ENCODE measurements at regions not wholly inside any gene's neighbourhood (a gene's known extent, or its start where the extent isn't known, plus 50 kb on each side); places are given as distances from the start of the nearest gene placed in this dataset.

GRCh38 chr1:238223076-238223640 lies 332.4 kb upstream of the ZP4 start:
- Mint-ChIP-seq H3K4me3 (no peak overlapping the region), H3K27me3 (ENCODE audit: insufficient read depth) (no peaks in the 10 kb centered on the region), H3K4me1 (ENCODE audit: low read depth) (no peaks in the 10 kb centered on the region), H3K36me3 (ENCODE audit: low read depth) (no peaks in the 10 kb centered on the region), H3K27ac (no peak overlapping the region), H3K9me3 (peaks cover 3% of the 10 kb centered on the region)
- intact Hi-C loops (cut with micrococcal nuclease): no loop called here
- no peak for DNase-seq (ENCODE audit: low spot score)

DNA sequence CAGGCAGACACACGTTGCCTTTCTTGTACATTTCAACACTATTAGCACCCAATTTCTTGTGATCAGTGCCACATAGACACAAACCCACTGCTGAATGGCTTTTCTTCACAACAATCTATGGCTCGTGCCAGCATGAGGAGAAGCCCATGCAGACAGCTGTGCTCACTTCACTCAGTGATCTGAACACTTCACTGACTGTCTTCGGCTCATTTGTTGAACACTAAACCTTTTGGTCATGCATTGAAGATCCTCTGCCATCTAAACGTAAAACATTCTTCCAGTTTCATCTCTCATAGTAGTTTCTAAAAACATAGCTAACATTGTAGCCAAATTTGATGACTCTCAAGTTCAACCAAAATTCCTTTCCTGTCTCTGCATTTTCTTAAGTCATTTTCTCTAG lies 331.0 kb upstream of the ZP4 start:
- Mint-ChIP-seq H3K4me1 (ENCODE audit: low read depth) (no peaks in the 10 kb centered on the region), H3K36me3 (ENCODE audit: low read depth) (no peaks in the 10 kb centered on the region), H3K27ac (no peak overlapping the region), H3K9me3 (no peaks in the 10 kb centered on the region), H3K4me3 (no peak overlapping the region), H3K27me3 (ENCODE audit: insufficient read depth) (no peaks in the 10 kb centered on the region)
- intact Hi-C loops (cut with micrococcal nuclease): no loop called here
- DNase-seq (ENCODE audit: low spot score): no peak

GRCh38 chr1:238214449-238214848 lies 323.7 kb upstream of the ZP4 start:
- Mint-ChIP-seq H3K4me3 (no peak overlapping the region), H3K27me3 (ENCODE audit: insufficient read depth) (no peaks in the 10 kb centered on the region), H3K36me3 (ENCODE audit: low read depth) (no peaks in the 10 kb centered on the region), H3K27ac (no peak overlapping the region), H3K4me1 (ENCODE audit: low read depth) (no peaks in the 10 kb centered on the region), H3K9me3 (peaks cover 5% of the 10 kb centered on the region)
- intact Hi-C loops (cut with micrococcal nuclease): no loop called here
- no peak for DNase-seq (ENCODE audit: low spot score)

DNA sequence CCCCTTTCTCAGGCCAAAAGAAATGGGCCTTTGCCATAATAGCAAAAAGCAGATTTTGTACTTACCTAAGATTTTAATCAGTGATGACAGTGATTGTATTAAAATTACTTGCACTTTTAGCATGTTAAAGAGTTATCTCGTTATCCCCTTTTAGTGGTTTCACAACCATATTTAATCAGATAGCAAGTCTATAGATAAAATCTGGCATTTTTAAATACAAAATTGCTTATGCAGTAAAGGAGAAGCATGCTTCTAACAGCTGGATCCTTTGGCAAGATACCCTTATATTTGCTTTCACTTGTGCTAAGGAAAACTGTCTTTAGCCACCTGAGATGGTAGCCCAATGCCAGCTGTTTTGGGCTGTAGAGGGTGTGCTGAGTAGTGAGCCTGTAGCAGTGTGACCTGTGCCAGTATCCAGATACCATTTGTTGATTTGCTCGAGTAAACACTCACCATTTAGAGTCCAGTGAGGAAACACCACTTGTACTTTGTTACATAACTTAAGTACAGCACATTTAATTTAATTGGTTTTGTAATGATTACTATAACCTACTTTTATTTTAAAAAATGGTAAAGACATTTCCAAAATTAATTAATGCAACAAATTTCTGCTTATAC lies 314.4 kb upstream of the ZP4 start:
- DNase-seq (ENCODE audit: low spot score): no peak
- Mint-ChIP-seq H3K4me1 (ENCODE audit: low read depth) (no peaks in the 10 kb centered on the region), H3K27ac (no peak overlapping the region), H3K9me3 (peaks cover 2% of the 10 kb centered on the region), H3K36me3 (ENCODE audit: low read depth) (no peaks in the 10 kb centered on the region), H3K27me3 (ENCODE audit: insufficient read depth) (no peaks in the 10 kb centered on the region), H3K4me3 (no peak overlapping the region)
- intact Hi-C loops (cut with micrococcal nuclease): no loop called here

DNA sequence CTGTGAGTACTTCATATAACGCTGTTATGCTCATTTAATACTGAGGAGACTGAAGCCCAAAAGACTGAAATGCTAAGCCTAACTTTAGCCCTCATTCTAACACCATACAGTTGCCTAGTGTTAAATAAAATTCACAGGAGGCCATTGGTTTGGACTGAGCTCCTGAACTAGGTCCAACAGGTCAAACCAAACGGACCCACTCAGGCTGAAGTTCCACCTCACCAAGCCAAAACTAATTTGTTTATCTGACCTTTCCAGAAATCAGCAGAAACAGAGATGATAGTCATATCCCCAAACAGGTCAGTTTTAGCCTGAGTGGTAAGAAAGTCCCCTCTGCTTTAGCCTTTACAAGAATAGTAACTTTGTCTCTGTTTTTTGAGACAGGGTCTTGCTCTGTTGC lies 311.3 kb upstream of the ZP4 start:
- intact Hi-C loops (cut with micrococcal nuclease): no loop called here
- DNase-seq (ENCODE audit: low spot score): no peak
- no peaks in the 10 kb centered on the region for H3K36me3 Mint-ChIP-seq (ENCODE audit: low read depth)

DNA sequence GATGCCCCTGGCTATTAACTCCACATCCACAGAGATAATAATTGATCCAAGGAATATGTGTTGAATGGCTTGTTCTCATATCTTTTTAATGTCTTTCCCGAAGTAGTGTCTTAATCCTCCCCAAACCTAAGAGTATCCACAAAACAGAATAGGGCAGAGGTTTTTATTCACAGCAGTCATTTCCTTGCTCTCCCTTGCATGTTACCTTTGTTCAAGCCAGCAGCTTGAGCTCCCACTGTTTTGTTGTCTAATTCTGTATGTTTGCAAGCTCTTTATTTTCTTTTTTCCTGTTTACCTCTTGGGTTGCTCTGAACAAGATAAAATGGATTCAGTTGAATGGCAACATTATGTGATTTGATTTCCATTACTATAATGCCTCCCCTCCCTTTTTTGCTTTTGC lies 308.6 kb upstream of the ZP4 start:
- Mint-ChIP-seq H3K27me3 (ENCODE audit: insufficient read depth) (no peaks in the 10 kb centered on the region), H3K4me3 (no peak overlapping the region), H3K4me1 (ENCODE audit: low read depth) (no peaks in the 10 kb centered on the region), H3K36me3 (ENCODE audit: low read depth) (no peaks in the 10 kb centered on the region), H3K27ac (no peak overlapping the region), H3K9me3 (peaks cover 3% of the 10 kb centered on the region)
- intact Hi-C loops (cut with micrococcal nuclease): no loop called here
- DNase-seq (ENCODE audit: low spot score): no peak

More for the DNA sequence above, 311.3 kb upstream of the ZP4 start:
- Mint-ChIP-seq H3K4me1 (ENCODE audit: low read depth) (no peaks in the 10 kb centered on the region), H3K27me3 (ENCODE audit: insufficient read depth) (no peaks in the 10 kb centered on the region), H3K9me3 (no peaks in the 10 kb centered on the region), H3K27ac (no peak overlapping the region), H3K4me3 (no peak overlapping the region)

DNA sequence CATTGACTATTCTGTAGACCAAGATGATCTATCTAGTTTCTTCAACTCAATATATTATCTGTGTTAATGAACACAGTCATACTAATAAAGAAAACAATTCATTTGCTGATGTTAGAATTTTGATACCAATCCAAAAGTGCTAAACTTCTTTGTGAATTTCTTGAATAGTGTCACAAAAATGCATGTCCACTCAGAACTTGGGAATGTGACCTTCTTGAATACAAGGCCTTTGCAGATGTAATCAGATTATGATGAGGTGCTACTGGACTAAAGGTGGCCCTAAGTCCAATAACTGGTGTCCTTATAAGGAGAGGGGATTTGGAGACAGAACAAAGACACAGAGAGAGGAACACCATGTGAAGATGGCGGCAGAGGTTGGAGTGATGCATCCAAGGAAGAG lies 305.8 kb upstream of the ZP4 start:
- Mint-ChIP-seq H3K36me3 (ENCODE audit: low read depth) (no peaks in the 10 kb centered on the region), H3K4me3 (no peak overlapping the region), H3K4me1 (ENCODE audit: low read depth) (no peaks in the 10 kb centered on the region), H3K27me3 (ENCODE audit: insufficient read depth) (no peaks in the 10 kb centered on the region), H3K27ac (no peak overlapping the region), H3K9me3 (peaks cover 3% of the 10 kb centered on the region)
- intact Hi-C loops (cut with micrococcal nuclease): no loop called here
- DNase-seq (ENCODE audit: low spot score): no peak

DNA sequence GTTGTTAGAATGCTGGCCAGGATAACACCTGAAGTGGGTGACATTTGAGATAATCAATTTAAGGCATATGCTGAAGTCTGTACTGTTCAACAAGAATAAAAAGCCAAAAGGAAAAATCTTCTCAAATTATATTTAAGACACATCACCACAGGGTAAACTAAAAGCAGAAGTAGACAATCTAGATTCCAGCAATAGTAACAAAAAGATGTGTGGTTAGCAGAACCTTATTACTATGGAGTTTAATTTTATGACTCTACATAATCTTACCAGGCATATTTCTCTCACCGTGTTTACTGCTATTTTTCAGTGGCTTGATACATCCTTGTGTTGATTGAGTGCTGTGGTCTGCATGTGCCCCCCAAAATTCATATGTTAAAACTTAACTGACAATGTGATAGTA lies 300.4 kb upstream of the ZP4 start:
- Mint-ChIP-seq H3K27ac (no peak overlapping the region), H3K4me3 (no peak overlapping the region), H3K4me1 (ENCODE audit: low read depth) (no peaks in the 10 kb centered on the region), H3K27me3 (ENCODE audit: insufficient read depth) (no peaks in the 10 kb centered on the region), H3K9me3 (no peaks in the 10 kb centered on the region), H3K36me3 (ENCODE audit: low read depth) (no peaks in the 10 kb centered on the region)
- DNase-seq (ENCODE audit: low spot score): no peak
- intact Hi-C loops (cut with micrococcal nuclease): no loop called here

DNA sequence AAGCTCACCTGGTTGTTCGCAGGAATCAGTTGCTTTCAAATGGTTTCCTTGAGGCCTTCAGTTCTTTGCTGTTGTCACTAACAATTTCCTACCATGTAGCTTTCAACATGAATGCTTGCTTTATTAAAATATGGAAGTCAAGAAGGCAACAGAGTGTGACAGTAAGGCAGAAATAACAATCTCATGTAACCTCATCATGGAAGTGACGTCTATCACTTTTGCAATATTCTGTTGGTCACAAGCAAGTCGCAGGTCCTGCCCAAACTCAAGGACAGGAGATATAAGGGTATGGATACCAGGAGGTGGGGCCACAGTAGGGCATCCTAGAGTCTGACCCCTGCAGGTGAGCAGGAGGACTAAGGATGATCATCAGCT lies 296.8 kb upstream of the ZP4 start:
- H3K27ac Mint-ChIP-seq: no peak overlapping the region
- no peaks in the 10 kb centered on the region for H3K36me3 Mint-ChIP-seq (ENCODE audit: low read depth)
- intact Hi-C loops (cut with micrococcal nuclease): no loop called here
- H3K9me3 Mint-ChIP-seq: peaks cover 6% of the 10 kb centered on the region
- DNase-seq (ENCODE audit: low spot score): no peak
- H3K4me1 Mint-ChIP-seq (ENCODE audit: low read depth): no peaks in the 10 kb centered on the region
- no peaks in the 10 kb centered on the region for H3K27me3 Mint-ChIP-seq (ENCODE audit: insufficient read depth)
- no peak overlapping the region for H3K4me3 Mint-ChIP-seq

DNA sequence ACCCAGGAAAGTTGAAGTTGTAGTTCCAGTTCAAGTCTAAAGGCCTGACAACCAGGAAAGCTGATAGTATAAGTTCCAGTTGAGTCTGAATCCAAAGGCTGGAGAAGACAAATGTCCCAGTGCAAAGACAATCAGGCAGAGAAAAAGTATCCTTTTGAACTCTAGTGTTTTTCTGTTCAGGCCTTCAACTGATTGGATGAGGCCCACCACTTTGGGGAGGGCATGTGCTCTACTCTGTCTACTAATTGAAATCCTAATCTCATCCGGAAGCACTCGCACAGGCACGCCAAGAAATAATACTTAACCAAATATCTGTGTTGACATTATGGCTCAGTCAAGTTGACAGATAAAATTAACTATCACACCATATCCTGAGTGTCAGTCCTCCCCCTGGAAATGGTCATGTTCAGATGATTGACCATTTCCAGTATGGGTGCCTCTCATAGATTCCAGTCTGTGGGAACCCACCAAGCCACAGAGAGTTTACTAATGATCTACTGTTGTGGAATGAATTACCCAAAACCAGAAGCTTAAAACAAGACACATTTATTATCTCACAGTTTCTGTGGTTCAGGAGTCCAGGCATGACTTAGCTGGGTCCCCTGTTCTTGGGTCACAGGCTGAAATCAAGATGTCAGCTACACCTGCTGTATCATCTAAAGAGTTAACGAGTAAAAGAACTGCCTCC lies 296.3 kb upstream of the ZP4 start:
- Mint-ChIP-seq H3K4me3 (no peak overlapping the region), H3K36me3 (ENCODE audit: low read depth) (no peaks in the 10 kb centered on the region), H3K27me3 (ENCODE audit: insufficient read depth) (no peaks in the 10 kb centered on the region), H3K4me1 (ENCODE audit: low read depth) (no peaks in the 10 kb centered on the region), H3K27ac (no peak overlapping the region), H3K9me3 (peaks cover 11% of the 10 kb centered on the region)
- DNase-seq (ENCODE audit: low spot score): no peak
- intact Hi-C loops (cut with micrococcal nuclease): no loop called here

GRCh38 chr1:238177960-238178645 lies 287.4 kb upstream of the ZP4 start:
- H3K4me1 Mint-ChIP-seq (ENCODE audit: low read depth): no peaks in the 10 kb centered on the region
- intact Hi-C loops (cut with micrococcal nuclease): no loop called here
- no peak overlapping the region for H3K4me3 Mint-ChIP-seq
- no peaks in the 10 kb centered on the region for H3K36me3 Mint-ChIP-seq (ENCODE audit: low read depth)
- no peaks in the 10 kb centered on the region for H3K27me3 Mint-ChIP-seq (ENCODE audit: insufficient read depth)
- peaks cover 17% of the 10 kb centered on the region for H3K9me3 Mint-ChIP-seq
- H3K27ac Mint-ChIP-seq: no peak overlapping the region
- DNase-seq (ENCODE audit: low spot score): no peak

DNA sequence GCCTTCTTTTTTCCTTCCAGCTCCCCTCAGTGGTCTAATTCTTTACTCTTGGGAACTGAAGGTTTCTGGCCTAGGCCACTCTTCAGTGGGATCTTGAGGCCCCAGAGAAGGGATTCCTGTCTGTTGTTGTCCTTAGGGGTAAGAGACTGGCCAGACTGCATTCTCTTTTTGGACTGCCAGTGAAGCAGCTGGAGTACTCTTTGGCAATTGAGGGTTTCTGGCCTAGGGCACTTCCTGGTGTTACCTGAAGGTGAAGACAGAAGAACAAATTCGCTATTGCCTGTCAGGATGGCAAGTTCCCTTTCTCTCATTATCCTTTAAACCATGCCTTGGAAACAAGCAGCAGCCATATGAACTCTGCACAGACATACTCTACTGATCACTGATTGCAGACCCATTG lies 286.6 kb upstream of the ZP4 start:
- H3K27ac Mint-ChIP-seq: no peak overlapping the region
- H3K36me3 Mint-ChIP-seq (ENCODE audit: low read depth): no peaks in the 10 kb centered on the region
- H3K4me3 Mint-ChIP-seq: no peak overlapping the region
- intact Hi-C loops (cut with micrococcal nuclease): no loop called here
- H3K4me1 Mint-ChIP-seq (ENCODE audit: low read depth): no peaks in the 10 kb centered on the region
- DNase-seq (ENCODE audit: low spot score): no peak
- peaks cover 15% of the 10 kb centered on the region for H3K9me3 Mint-ChIP-seq
- no peaks in the 10 kb centered on the region for H3K27me3 Mint-ChIP-seq (ENCODE audit: insufficient read depth)

- Mint-ChIP-seq H3K4me3 (no peak overlapping the region), H3K27ac (no peak overlapping the region), H3K27me3 (ENCODE audit: insufficient read depth) (no peaks in the 10 kb centered on the region), H3K36me3 (ENCODE audit: low read depth) (no peaks in the 10 kb centered on the region), H3K4me1 (ENCODE audit: low read depth) (no peaks in the 10 kb centered on the region), H3K9me3 (peaks cover 12% of the 10 kb centered on the region)
- intact Hi-C loops (cut with micrococcal nuclease): no loop called here
- DNase-seq (ENCODE audit: low spot score): no peak
Observed at GRCh38 chr1:238176441-238176840, 285.7 kb upstream of the ZP4 start.
